A673 (cell line): ENCODE measurements at regions not wholly inside any gene's neighbourhood (a gene's known extent, or its start where the extent isn't known, plus 50 kb on each side); places are given as distances from the start of the nearest gene placed in this dataset.

Experiments
- CTCF ChIP-seq: fragments of 300-800, 200-600 bp; sonication (generic); conservative IDR thresholded peaks from 2 replicates; pipeline ENCODE4 v1.5.1; 2017; ENCODE audit warnings: low read depth, mild to moderate bottlenecking, antibody characterized with exemption, low read length, moderate library complexity, mixed read lengths
- EZH2 ChIP-seq: fragments of 200-600 bp; sonication (generic); IDR thresholded peaks from 2 replicates; pipeline ENCODE4 v1.6.1; 2017; ENCODE audit warnings: borderline replicate concordance, low read depth, mild to moderate bottlenecking, mixed read lengths, antibody characterized with exemption, low read length; ENCODE audit not compliant: poor library complexity, severe bottlenecking

DNA sequence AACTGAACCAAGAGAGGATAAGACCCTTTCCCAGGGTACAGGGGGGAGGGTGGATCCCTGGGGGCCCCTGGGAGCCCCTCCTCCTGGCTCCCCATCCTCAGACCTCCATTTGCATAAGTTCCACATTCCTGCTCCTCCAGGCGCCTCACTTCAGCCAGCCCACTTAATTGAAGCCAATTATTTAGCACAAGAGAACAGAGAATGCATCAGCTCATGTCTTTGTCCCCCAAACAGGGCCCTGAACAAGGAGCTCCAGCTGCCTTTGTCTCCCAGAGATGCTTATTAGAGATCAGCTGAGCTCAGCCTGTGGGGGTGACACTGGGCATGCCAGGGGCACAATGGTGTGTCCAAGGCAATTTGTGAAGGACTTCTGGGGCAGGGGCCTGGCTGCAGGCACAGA lies 89.9 kb upstream of the PRDM11 start:
- TF ChIP-seq CTCF: no peak
- no peak for TF ChIP-seq EZH2
